Vagina (tissue), 2 donors: ENCODE measurements at regions not wholly inside any gene's neighbourhood (a gene's known extent, or its start where the extent isn't known, plus 50 kb on each side); places are given as distances from the start of the nearest gene placed in this dataset.

Experiments used
- DNase-seq, 2 donors: peaks; one replicate each; pipeline ENCODE4 v3.0.0-alpha.2; 2017; ENCODE audit errors: extremely low spot score in 2 of 2
- H3K27ac ChIP-seq: fragments of 200-600 bp; sonication (generic); one replicate; pipeline ENCODE4 v1.5.1; 2019
- H3K27me3 ChIP-seq: fragments of 200-600 bp; sonication (generic); one replicate; pipeline ENCODE4 v1.5.1; 2019
- H3K36me3 ChIP-seq, 2 donors: fragments of 200-600 bp; sonication (generic); one replicate each; pipeline ENCODE4 v1.5.1; 2017 to 2019
- H3K4me1 ChIP-seq: fragments of 200-600 bp; sonication (generic); one replicate; pipeline ENCODE4 v1.5.1; 2019
- H3K4me3 ChIP-seq, 2 donors: fragments of 200-600 bp; sonication (generic); 1 replicate in 1 of 2; 2 replicates in 1 of 2; pipeline ENCODE4 v1.5.1; 2016 to 2019
- H3K9me3 ChIP-seq: fragments of 200-600 bp; sonication (generic); one replicate; pipeline ENCODE4 v1.5.1; 2019
- CTCF ChIP-seq, 3 experiments: fragments of 450-650 bp in 2 of 3; fragments of 200-600 bp in 1 of 3; sonication (generic) in 1 of 3; IDR thresholded peaks; one replicate each; pipeline ENCODE4 v1.5.1; 2017 to 2019; ENCODE audit warnings: antibody characterized with exemption in 3 of 3, mild to moderate bottlenecking in 2 of 3, moderate library complexity in 2 of 3
- POLR2A ChIP-seq, 2 donors: fragments of 450-650 bp; IDR thresholded peaks; one replicate each; pipeline ENCODE4 v1.6.1; 2017; ENCODE audit warnings: antibody characterized with exemption in 2 of 2, mild to moderate bottlenecking in 2 of 2, moderate library complexity in 2 of 2
- POLR2AphosphoS5 ChIP-seq, 2 donors: sonication (generic); formaldehyde crosslinking; IDR thresholded peaks; one replicate each; pipeline ENCODE4 v1.9.0; 2017; ENCODE audit warnings: antibody characterized with exemption in 2 of 2, mild to moderate bottlenecking in 2 of 2, low read depth in 1 of 2; ENCODE audit not compliant: insufficient read depth in 1 of 2
- intact Hi-C: fragments of 100-400 bp; cut with DNase I; formaldehyde crosslinking; loops from one replicate; pipeline ENCODE4 v1.15.1; 2023

DNA sequence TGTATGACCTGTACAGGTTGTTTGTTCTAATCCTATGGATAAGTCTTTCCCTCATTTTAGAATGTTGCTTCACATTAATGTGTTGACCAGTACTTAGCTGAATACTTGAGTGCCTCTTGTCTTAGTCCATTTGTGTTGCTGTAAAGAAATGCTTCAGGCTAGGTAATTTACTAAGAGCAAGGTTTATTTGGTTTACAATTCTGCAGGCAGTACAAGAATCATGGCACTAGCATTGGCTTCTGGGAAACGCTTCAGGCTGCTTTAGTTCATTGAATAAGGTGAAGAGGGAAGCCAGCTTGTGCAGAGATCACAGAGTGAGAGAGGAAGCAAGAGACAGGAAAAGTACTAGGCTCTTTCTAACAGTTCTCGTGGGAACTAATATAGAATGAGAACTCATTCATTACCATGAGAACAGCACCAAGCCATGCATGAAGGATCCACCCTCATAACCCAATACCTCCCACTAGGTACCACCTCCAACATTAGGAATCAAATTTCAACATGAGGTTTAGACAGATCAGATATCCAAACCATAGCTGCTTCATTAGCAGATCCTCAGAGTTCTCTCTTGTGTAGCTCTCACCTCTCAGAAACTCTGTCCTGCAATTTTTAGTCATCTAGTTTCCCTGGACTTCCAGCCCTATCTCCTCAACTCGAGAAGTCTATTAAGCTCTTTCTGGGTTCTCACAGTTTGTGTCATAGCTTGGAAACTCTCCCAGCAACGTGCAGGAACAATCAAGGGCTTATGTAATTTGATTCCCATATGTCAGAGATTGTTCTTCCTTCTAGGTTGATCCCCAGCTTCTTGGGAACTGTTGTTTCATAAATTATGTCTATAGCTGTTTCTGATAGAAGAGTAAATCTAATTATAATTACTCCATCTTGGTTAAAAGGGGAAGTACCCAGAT is 2082.3 kb upstream of the CELF4 start:
- intact Hi-C loops = no loop called here
- Histone ChIP-seq H3K27me3 (no peaks in the 10 kb centered on the region), H3K36me3 (no peaks in the 10 kb centered on the region), H3K4me1 (no peaks in the 10 kb centered on the region), H3K27ac (no peak overlapping the region), H3K9me3 (no peaks in the 10 kb centered on the region), H3K4me3 (no peak overlapping the region)
- no peak for DNase-seq
- no peak for TF ChIP-seq CTCF (IDR thresholded peaks at IDR 0.05)
- TF ChIP-seq POLR2AphosphoS5 (IDR thresholded peaks at IDR 0.05; ENCODE audit: insufficient read depth in 1 of 2, low read depth in 1 of 2) = peak in 1 of 2 donors; percentile 40

DNA sequence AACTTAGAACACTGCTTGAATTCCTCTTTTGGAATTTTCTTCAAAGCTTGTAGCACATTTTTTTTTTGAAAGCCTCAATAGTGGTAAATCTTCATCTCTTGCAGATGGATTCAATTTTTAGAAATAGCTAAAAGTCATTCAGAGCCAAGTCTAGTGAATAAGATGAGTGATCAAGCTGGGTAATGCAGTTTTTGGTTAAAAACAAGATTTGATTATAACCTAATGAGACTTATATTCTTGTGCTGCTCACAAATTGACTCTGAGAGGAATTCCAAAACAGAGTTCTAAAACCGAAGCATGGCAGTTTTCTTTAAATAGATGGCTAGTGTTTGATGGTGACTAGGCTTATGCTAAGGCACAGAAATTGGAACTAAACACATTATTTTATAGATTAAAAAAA is 2072.6 kb upstream of the CELF4 start:
- Histone ChIP-seq H3K9me3 (no peaks in the 10 kb centered on the region), H3K36me3 (no peaks in the 10 kb centered on the region), H3K4me3 (no peak overlapping the region), H3K27ac (no peak overlapping the region), H3K27me3 (no peaks in the 10 kb centered on the region), H3K4me1 (no peaks in the 10 kb centered on the region)
- TF ChIP-seq POLR2A (IDR thresholded peaks at IDR 0.05) (no peak), POLR2AphosphoS5 (IDR thresholded peaks at IDR 0.05; ENCODE audit: insufficient read depth in 1 of 2, low read depth in 1 of 2) (no peak), CTCF (IDR thresholded peaks at IDR 0.05) (no peak)
- intact Hi-C loops = no loop called here
- no peak for DNase-seq

- no peak overlapping the region for H3K4me3 ChIP-seq
- no peaks in the 10 kb centered on the region for H3K9me3 ChIP-seq
- DNase-seq = no peak
- H3K4me1 ChIP-seq = no peaks in the 10 kb centered on the region
- intact Hi-C loops = no loop called here
- TF ChIP-seq POLR2A (IDR thresholded peaks at IDR 0.05) (no peak), CTCF (IDR thresholded peaks at IDR 0.05) (no peak), POLR2AphosphoS5 (IDR thresholded peaks at IDR 0.05; ENCODE audit: insufficient read depth in 1 of 2, low read depth in 1 of 2) (no peak)
- no peaks in the 10 kb centered on the region for H3K27me3 ChIP-seq
- no peaks in the 10 kb centered on the region for H3K36me3 ChIP-seq
- H3K27ac ChIP-seq = no peak overlapping the region
Measured at GRCh38 chr18:39636931-39637330, 2071.3 kb upstream of the CELF4 start.

DNA sequence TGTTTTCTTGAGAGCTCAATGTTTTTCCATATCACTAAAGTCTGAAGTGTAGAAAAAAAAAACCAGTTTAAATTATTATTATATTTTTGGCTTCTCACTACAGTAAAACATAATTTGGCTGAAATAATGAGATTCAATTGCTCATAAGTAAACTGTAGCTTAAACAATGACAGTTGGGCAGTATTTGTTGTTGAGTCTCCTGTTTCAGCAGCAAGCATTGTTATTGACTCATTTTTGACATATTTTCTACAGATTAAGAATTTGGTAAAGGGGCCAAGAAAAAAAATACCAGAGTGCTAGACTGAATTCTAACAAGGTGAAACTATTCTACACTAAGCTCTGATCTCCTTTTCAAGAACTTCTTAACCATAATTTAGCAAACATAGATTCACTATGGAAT is 2070.4 kb upstream of the CELF4 start:
- Histone ChIP-seq H3K36me3 (no peaks in the 10 kb centered on the region), H3K27ac (no peak overlapping the region), H3K4me1 (no peaks in the 10 kb centered on the region), H3K4me3 (no peak overlapping the region), H3K9me3 (no peaks in the 10 kb centered on the region), H3K27me3 (no peaks in the 10 kb centered on the region)
- no peak for DNase-seq
- intact Hi-C loops = no loop called here
- TF ChIP-seq CTCF (IDR thresholded peaks at IDR 0.05) = no peak
- no peak for TF ChIP-seq POLR2A (IDR thresholded peaks at IDR 0.05)
- TF ChIP-seq POLR2AphosphoS5 (IDR thresholded peaks at IDR 0.05; ENCODE audit: insufficient read depth in 1 of 2, low read depth in 1 of 2) = no peak

DNA sequence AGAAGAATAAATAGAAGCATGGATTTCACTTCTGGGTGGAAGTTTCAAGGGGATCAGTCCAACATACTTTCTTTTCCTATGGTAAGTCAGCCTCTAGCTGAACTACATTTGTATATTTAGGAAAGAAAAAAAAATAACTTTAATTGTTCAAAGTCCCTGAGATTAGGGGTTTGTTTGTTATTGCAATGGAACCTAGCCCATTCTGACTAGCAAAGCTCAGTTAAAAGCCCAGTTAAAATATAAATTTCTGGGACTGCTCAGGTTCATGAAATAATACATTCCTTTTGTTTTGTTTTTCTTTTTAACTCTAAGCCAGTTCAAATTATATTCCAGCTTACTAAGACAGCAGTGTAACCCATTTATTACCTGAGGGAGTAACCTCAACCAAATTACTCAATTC is 2069.6 kb upstream of the CELF4 start:
- TF ChIP-seq POLR2AphosphoS5 (IDR thresholded peaks at IDR 0.05; ENCODE audit: insufficient read depth in 1 of 2, low read depth in 1 of 2) = no peak
- no peak for TF ChIP-seq CTCF (IDR thresholded peaks at IDR 0.05)
- TF ChIP-seq POLR2A (IDR thresholded peaks at IDR 0.05) = no peak
- DNase-seq = no peak
- intact Hi-C loops = no loop called here

More for the DNA sequence above, 2069.6 kb upstream of the CELF4 start:
- Histone ChIP-seq H3K9me3 (no peaks in the 10 kb centered on the region), H3K36me3 (no peaks in the 10 kb centered on the region), H3K27me3 (no peaks in the 10 kb centered on the region), H3K4me1 (no peaks in the 10 kb centered on the region), H3K4me3 (no peak overlapping the region), H3K27ac (no peak overlapping the region)
